ENCODE measurements at regions not wholly inside any gene's neighbourhood (a gene's known extent, or its start where the extent isn't known, plus 50 kb on each side); places are given as distances from the start of the nearest gene placed in this dataset.

- Histone ChIP-seq H3K27me3 (ENCODE audit: insufficient read depth, low read length) (no peaks in the 10 kb centered on the region), H3K9me3 (ENCODE audit: control insufficient read depth in 1 of 2, low read length in 2 of 2) (no peaks in the 10 kb centered on the region), H3K36me3 (ENCODE audit: insufficient read depth, low read length) (no peaks in the 10 kb centered on the region), H3K4me1 (ENCODE audit: insufficient read depth, low read length) (no peaks in the 10 kb centered on the region), H3K27ac (ENCODE audit: low read depth, low read length) (no peak overlapping the region), H3K4me3 (ENCODE audit: low read length in 2 of 2) (no peak overlapping the region)
- intact Hi-C loops (cut with micrococcal nuclease) = no loop called here
- no peaks in the 10 kb centered on the region for H3K36me3 Mint-ChIP-seq
- H3K27me3 Mint-ChIP-seq = no peaks in the 10 kb centered on the region
- H3K4me1 Mint-ChIP-seq = no peaks in the 10 kb centered on the region
- no peak overlapping the region for H3K4me3 Mint-ChIP-seq
- H3K9me3 Mint-ChIP-seq = peaks cover 0 to 15% (median 3%) of the 10 kb centered on the region in 8 donors
- CTCF ChIA-PET (ENCODE audit: partially characterized antibody) = no interaction called here
- H3K27ac Mint-ChIP-seq = no peak overlapping the region
- DNase-seq = no peak
- POLR2A ChIA-PET (ENCODE audit: partially characterized antibody) = no interaction called here
These were observed 748.7 kb downstream of the TNS3 start for GRCh38 chr7:46833197-46833596.

GRCh38 chr7:46832136-46832535 lies 749.8 kb downstream of the TNS3 start:
- POLR2A ChIA-PET (ENCODE audit: partially characterized antibody) = no interaction called here
- Histone ChIP-seq H3K9me3 (ENCODE audit: control insufficient read depth in 1 of 2, low read length in 2 of 2) (no peaks in the 10 kb centered on the region), H3K4me3 (ENCODE audit: low read length in 2 of 2) (no peak overlapping the region), H3K36me3 (ENCODE audit: insufficient read depth, low read length) (no peaks in the 10 kb centered on the region), H3K27me3 (ENCODE audit: insufficient read depth, low read length) (no peaks in the 10 kb centered on the region), H3K27ac (ENCODE audit: low read depth, low read length) (no peak overlapping the region), H3K4me1 (ENCODE audit: insufficient read depth, low read length) (no peaks in the 10 kb centered on the region)
- intact Hi-C loops (cut with micrococcal nuclease) = no loop called here
- Mint-ChIP-seq H3K4me1 (no peaks in the 10 kb centered on the region), H3K4me3 (no peak overlapping the region), H3K27me3 (no peaks in the 10 kb centered on the region), H3K27ac (no peak overlapping the region), H3K9me3 (peaks cover 0 to 22% (median 6%) of the 10 kb centered on the region in 8 donors), H3K36me3 (no peaks in the 10 kb centered on the region)
- CTCF ChIA-PET (ENCODE audit: partially characterized antibody) = no interaction called here
- no peak for DNase-seq

- H3K9me3 Mint-ChIP-seq = peaks cover 2 to 27% (median 10%) of the 10 kb centered on the region in 8 donors
- no peaks in the 10 kb centered on the region for H3K27me3 ChIP-seq (ENCODE audit: insufficient read depth, low read length)
- no peaks in the 10 kb centered on the region for H3K27me3 Mint-ChIP-seq
- peaks cover 0 to 4% of the 10 kb centered on the region in 2 donors for H3K9me3 ChIP-seq (ENCODE audit: control insufficient read depth in 1 of 2, low read length in 2 of 2)
- POLR2A ChIA-PET (ENCODE audit: partially characterized antibody) = no interaction called here
- no peaks in the 10 kb centered on the region for H3K4me1 ChIP-seq (ENCODE audit: insufficient read depth, low read length)
- no peak overlapping the region for H3K4me3 Mint-ChIP-seq
- no peaks in the 10 kb centered on the region for H3K4me1 Mint-ChIP-seq
- intact Hi-C loops (cut with micrococcal nuclease) = no loop called here
- CTCF ChIA-PET (ENCODE audit: partially characterized antibody) = no interaction called here
- H3K27ac Mint-ChIP-seq = no peak overlapping the region
- H3K36me3 Mint-ChIP-seq = no peaks in the 10 kb centered on the region
- H3K27ac ChIP-seq (ENCODE audit: low read depth, low read length) = no peak overlapping the region
- no peak overlapping the region for H3K4me3 ChIP-seq (ENCODE audit: low read length in 2 of 2)
- no peak for DNase-seq
- no peaks in the 10 kb centered on the region for H3K36me3 ChIP-seq (ENCODE audit: insufficient read depth, low read length)
These were observed 762.1 kb downstream of the TNS3 start for GRCh38 chr7:46819819-46820218.

DNA sequence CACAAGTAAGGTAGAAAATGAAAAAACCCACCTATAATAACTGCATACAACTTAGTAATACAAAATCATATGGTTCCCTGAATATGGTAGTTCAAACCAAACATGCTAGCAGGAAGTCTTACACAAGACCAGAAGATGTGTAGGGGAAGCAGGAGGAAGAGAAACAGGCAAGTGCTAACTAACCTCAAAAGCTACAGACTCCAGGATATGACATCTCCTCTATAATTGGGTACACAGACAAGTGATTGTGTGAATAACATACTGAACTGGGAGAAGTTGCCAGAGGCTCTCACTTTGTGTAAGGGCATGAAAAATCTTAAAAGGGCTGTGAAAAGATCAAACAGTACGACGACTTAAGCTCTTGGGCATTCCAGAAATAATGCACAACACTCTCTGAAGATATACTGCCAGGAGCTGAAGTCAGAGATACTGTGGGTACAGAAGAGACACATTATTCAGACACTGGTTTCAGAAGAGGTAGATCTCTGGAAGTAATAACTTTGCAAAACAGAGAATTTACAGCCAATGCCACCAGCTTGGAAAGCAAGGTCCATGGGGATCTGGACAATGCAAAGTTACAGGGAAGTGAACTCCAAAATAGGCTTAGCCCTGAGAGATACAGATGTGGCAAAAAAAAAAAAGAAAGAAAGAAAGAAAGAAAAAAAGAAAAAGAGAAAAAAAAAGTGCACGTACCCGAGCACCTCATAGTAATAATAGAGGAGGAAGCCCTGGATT lies 767.2 kb downstream of the TNS3 start:
- Mint-ChIP-seq H3K9me3 (peaks cover 0 to 24% (median 8%) of the 10 kb centered on the region in 8 donors), H3K36me3 (no peaks in the 10 kb centered on the region), H3K4me1 (no peaks in the 10 kb centered on the region), H3K27ac (no peak overlapping the region), H3K4me3 (no peak overlapping the region), H3K27me3 (no peaks in the 10 kb centered on the region)
- POLR2A ChIA-PET (ENCODE audit: partially characterized antibody) = no interaction called here
- no peak for DNase-seq
- intact Hi-C loops (cut with micrococcal nuclease) = no loop called here
- H3K36me3 ChIP-seq (ENCODE audit: insufficient read depth, low read length) = no peaks in the 10 kb centered on the region
- H3K27me3 ChIP-seq (ENCODE audit: insufficient read depth, low read length) = no peaks in the 10 kb centered on the region
- H3K27ac ChIP-seq (ENCODE audit: low read depth, low read length) = no peak overlapping the region
- CTCF ChIA-PET (ENCODE audit: partially characterized antibody) = no interaction called here
- H3K9me3 ChIP-seq (ENCODE audit: control insufficient read depth in 1 of 2, low read length in 2 of 2) = peaks cover 0 to 4% of the 10 kb centered on the region in 2 donors
- H3K4me3 ChIP-seq (ENCODE audit: low read length in 2 of 2) = no peak overlapping the region
- H3K4me1 ChIP-seq (ENCODE audit: insufficient read depth, low read length) = no peaks in the 10 kb centered on the region

DNA sequence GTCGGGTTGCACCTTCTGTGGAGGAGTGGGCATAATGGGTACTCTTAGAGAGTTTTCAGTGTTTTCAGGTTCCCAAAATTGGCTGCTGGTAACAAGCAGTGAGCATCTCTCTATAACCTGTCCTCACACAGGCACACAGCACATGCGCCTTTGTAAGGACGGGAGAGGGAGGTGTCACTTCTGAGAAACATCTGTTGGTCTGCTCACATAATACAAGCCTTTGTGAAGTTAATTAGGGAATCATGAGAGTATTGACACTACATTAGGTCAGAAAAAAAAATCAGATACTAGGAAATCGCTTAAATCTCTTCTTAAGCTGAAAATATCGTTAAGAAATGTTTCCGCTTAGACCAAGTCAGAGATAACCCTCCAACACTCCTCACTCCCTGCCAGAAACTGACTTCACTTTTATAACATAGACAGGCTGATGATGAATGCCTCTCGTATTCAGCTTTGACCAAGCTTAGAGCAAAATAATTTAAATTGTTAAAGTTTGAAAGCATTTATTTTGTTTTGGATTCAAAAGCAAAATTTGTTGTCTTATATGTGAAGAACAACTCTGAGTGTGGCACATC lies 769.7 kb downstream of the TNS3 start:
- POLR2A ChIA-PET (ENCODE audit: partially characterized antibody) = no interaction called here
- intact Hi-C loops (cut with micrococcal nuclease) = no loop called here
- H3K27me3 Mint-ChIP-seq = no peaks in the 10 kb centered on the region

GRCh38 chr7:46811529-46811928 lies 770.4 kb downstream of the TNS3 start:
- no peaks in the 10 kb centered on the region for H3K4me1 Mint-ChIP-seq

More for the DNA sequence above, 769.7 kb downstream of the TNS3 start:
- no peak overlapping the region for H3K4me3 Mint-ChIP-seq
- peaks cover 0 to 17% (median 11%) of the 10 kb centered on the region in 8 donors for H3K9me3 Mint-ChIP-seq
- no peaks in the 10 kb centered on the region for H3K27me3 ChIP-seq (ENCODE audit: insufficient read depth, low read length)
- H3K27ac Mint-ChIP-seq = no peak overlapping the region
- H3K4me3 ChIP-seq (ENCODE audit: low read length in 2 of 2) = no peak overlapping the region
- CTCF ChIA-PET (ENCODE audit: partially characterized antibody) = no interaction called here
- no peaks in the 10 kb centered on the region for H3K9me3 ChIP-seq (ENCODE audit: control insufficient read depth in 1 of 2, low read length in 2 of 2)
- H3K36me3 ChIP-seq (ENCODE audit: insufficient read depth, low read length) = no peaks in the 10 kb centered on the region
- no peaks in the 10 kb centered on the region for H3K4me1 Mint-ChIP-seq
- DNase-seq = no peak
- H3K4me1 ChIP-seq (ENCODE audit: insufficient read depth, low read length) = no peaks in the 10 kb centered on the region
- no peak overlapping the region for H3K27ac ChIP-seq (ENCODE audit: low read depth, low read length)
- H3K36me3 Mint-ChIP-seq = no peaks in the 10 kb centered on the region

DNA sequence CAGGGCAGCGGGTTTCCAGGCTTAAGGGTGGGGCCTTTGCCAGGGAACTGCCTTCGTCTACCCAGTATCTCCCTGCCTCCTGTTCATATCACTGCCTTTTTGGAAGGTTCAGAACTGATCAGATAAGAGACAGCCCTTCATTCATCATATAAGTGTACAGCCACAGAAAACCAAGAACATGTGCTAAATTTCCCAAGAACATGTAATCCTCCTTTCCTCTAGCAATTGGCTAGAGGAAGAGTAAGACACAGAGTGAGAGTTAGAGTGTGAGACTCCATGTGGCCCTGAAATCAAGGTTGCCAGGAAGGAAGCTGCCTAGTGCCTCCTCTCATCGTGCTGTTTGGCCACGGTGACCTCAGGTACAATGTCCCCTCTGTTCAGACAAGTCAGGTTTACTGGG lies 770.9 kb downstream of the TNS3 start:
- H3K36me3 Mint-ChIP-seq = no peaks in the 10 kb centered on the region

More at GRCh38 chr7:46811529-46811928, 770.4 kb downstream of the TNS3 start:
- intact Hi-C loops (cut with micrococcal nuclease) = no loop called here
- no peaks in the 10 kb centered on the region for H3K4me1 ChIP-seq (ENCODE audit: insufficient read depth, low read length)
- no peaks in the 10 kb centered on the region for H3K36me3 ChIP-seq (ENCODE audit: insufficient read depth, low read length)
- H3K27ac ChIP-seq (ENCODE audit: low read depth, low read length) = no peak overlapping the region
- no peak overlapping the region for H3K4me3 ChIP-seq (ENCODE audit: low read length in 2 of 2)
- no peak overlapping the region for H3K4me3 Mint-ChIP-seq
- peaks cover 0 to 19% (median 9%) of the 10 kb centered on the region in 8 donors for H3K9me3 Mint-ChIP-seq
- ChIA-PET POLR2A (ENCODE audit: partially characterized antibody) (no interaction called here), CTCF (ENCODE audit: partially characterized antibody) (no interaction called here)
- no peaks in the 10 kb centered on the region for H3K36me3 Mint-ChIP-seq
- H3K27me3 ChIP-seq (ENCODE audit: insufficient read depth, low read length) = no peaks in the 10 kb centered on the region
- no peaks in the 10 kb centered on the region for H3K9me3 ChIP-seq (ENCODE audit: control insufficient read depth in 1 of 2, low read length in 2 of 2)
- H3K27me3 Mint-ChIP-seq = no peaks in the 10 kb centered on the region
- no peak for DNase-seq
- no peak overlapping the region for H3K27ac Mint-ChIP-seq

More for the DNA sequence above, 770.9 kb downstream of the TNS3 start:
- H3K4me1 ChIP-seq (ENCODE audit: insufficient read depth, low read length) = no peaks in the 10 kb centered on the region
- no peak overlapping the region for H3K4me3 ChIP-seq (ENCODE audit: low read length in 2 of 2)
- POLR2A ChIA-PET (ENCODE audit: partially characterized antibody) = no interaction called here
- Mint-ChIP-seq H3K4me3 (no peak overlapping the region), H3K4me1 (no peaks in the 10 kb centered on the region), H3K27me3 (no peaks in the 10 kb centered on the region), H3K9me3 (peaks cover 0 to 18% (median 6%) of the 10 kb centered on the region in 8 donors), H3K27ac (no peak overlapping the region)
- H3K9me3 ChIP-seq (ENCODE audit: control insufficient read depth in 1 of 2, low read length in 2 of 2) = no peaks in the 10 kb centered on the region
- H3K27ac ChIP-seq (ENCODE audit: low read depth, low read length) = no peak overlapping the region
- no peaks in the 10 kb centered on the region for H3K36me3 ChIP-seq (ENCODE audit: insufficient read depth, low read length)
- DNase-seq = no peak
- no peaks in the 10 kb centered on the region for H3K27me3 ChIP-seq (ENCODE audit: insufficient read depth, low read length)
- CTCF ChIA-PET (ENCODE audit: partially characterized antibody) = no interaction called here
- intact Hi-C loops (cut with micrococcal nuclease) = no loop called here
